Ovary (tissue), 3 donors: ENCODE measurements at regions not wholly inside any gene's neighbourhood (a gene's known extent, or its start where the extent isn't known, plus 50 kb on each side); places are given as distances from the start of the nearest gene placed in this dataset.

Experiments used
- CTCF ChIP-seq, 3 donors: fragments of 450-650 bp in 2 of 3; fragments of 200-600 bp in 1 of 3; IDR thresholded peaks; one replicate each; pipeline versions ENCODE4 v1.5.1 to v1.8.0; 2016 to 2022; ENCODE audit warnings: antibody characterized with exemption in 3 of 3, mild to moderate bottlenecking in 1 of 3
- EP300 ChIP-seq: sonication (generic); formaldehyde crosslinking; IDR thresholded peaks from one replicate; pipeline ENCODE4 v1.6.1; 2017; ENCODE audit warnings: antibody characterized with exemption
- donor health status: DM: no; HTN: no; CAD: no.

GRCh38 chr5:18992264-18992663 lies 995.7 kb downstream of the CDH18 start:
- TF ChIP-seq EP300 = no peak
- TF ChIP-seq CTCF (IDR thresholded peaks at IDR 0.05) = no peak
